ENCODE measurements at regions not wholly inside any gene's neighbourhood (a gene's known extent, or its start where the extent isn't known, plus 50 kb on each side); places are given as distances from the start of the nearest gene placed in this dataset.
"Not testable (repeated sequence)": the region's sequence is repeated elsewhere in the genome, so short reads cannot be mapped to it uniquely, and the experiment has no call there.

GRCh38 chr1:232416026-232416568, 213.8 kb downstream of the SIPA1L2 start:
- H2BK20ac ChIP-seq (ENCODE audit: low read depth, low read length, poor library complexity, severe bottlenecking), result no peak overlapping the region
- Mint-ChIP-seq H3K4me3 (no peak overlapping the region), H3K27me3 (ENCODE audit: low read depth) (no peaks in the 10 kb centered on the region; the same call in 1 of the 2 replicates), H3K27ac (no peak overlapping the region), H3K4me1 (no peaks in the 10 kb centered on the region), H3K36me3 (ENCODE audit: insufficient read depth in 1 of 3, low read depth in 3 of 3) (peaks cover 0 to 10% (median 3%) of the 10 kb centered on the region in 3 experiments; a peak in 4 of 7 replicates), H3K9me3 (no peaks in the 10 kb centered on the region)
- no peak overlapping the region for H3K56ac ChIP-seq (ENCODE audit: insufficient read length, low read depth, low read length)
- no peaks in the 10 kb centered on the region for H3K23me2 ChIP-seq (ENCODE audit: insufficient read length, low read depth, low read length, poor library complexity, severe bottlenecking)
- no peak overlapping the region for H4K8ac ChIP-seq (replicated peaks; ENCODE audit: insufficient read length, low read depth, low read length)
- no peaks in the 10 kb centered on the region for H3K4me1 ChIP-seq (ENCODE audit: insufficient read depth, low read length)
- H3K4me2 ChIP-seq (ENCODE audit: insufficient read depth, insufficient read length, low read length), result no peak overlapping the region
- no peak for TF ChIP-seq CTCF (conservative IDR thresholded peaks at IDR 0.05)
- no peak overlapping the region for H3K23ac ChIP-seq (ENCODE audit: insufficient read length, low read depth, low read length)
- H4K91ac ChIP-seq (ENCODE audit: insufficient read length, low read depth, low read length), result no peak overlapping the region
- no peak overlapping the region for H2AK5ac ChIP-seq (ENCODE audit: insufficient read length, low read length)
- H2BK120ac ChIP-seq (ENCODE audit: low read depth, low read length, poor library complexity, severe bottlenecking), result no peak overlapping the region
- no peak overlapping the region for H3T11ph ChIP-seq (ENCODE audit: low read length)
- no peak overlapping the region for H4K5ac ChIP-seq (ENCODE audit: insufficient read length, low read depth, low read length)
- no peak overlapping the region for H2BK5ac ChIP-seq (ENCODE audit: insufficient read length, low read length)
- H3K14ac ChIP-seq (ENCODE audit: insufficient read depth, low read length), result no peak overlapping the region
- H3K79me1 ChIP-seq (ENCODE audit: insufficient read depth, low read depth, low read length, poor library complexity, severe bottlenecking), result no peaks in the 10 kb centered on the region
- H4K20me1 ChIP-seq (ENCODE audit: control insufficient read depth, insufficient read depth, insufficient read length), result no peaks in the 10 kb centered on the region
- H3K27me3 ChIP-seq (ENCODE audit: insufficient read depth, low read length), result no peaks in the 10 kb centered on the region
- no peak overlapping the region for H2BK12ac ChIP-seq (ENCODE audit: insufficient read length, low read depth, low read length)
- H3K9ac ChIP-seq (ENCODE audit: extremely low read depth, insufficient read length, low read length), result no peak overlapping the region
- no peak overlapping the region for H2AFZ ChIP-seq (ENCODE audit: low read length)
- no peaks in the 10 kb centered on the region for H3K79me2 ChIP-seq (ENCODE audit: insufficient read depth, low read length)
- no peak overlapping the region for H3K27ac ChIP-seq (ENCODE audit: insufficient read length, low read depth, low read length)
- DNase-seq, result no peak
- WGBS (ENCODE audit: extremely low coverage, insufficient read length, low lambda C conversion rate), result no CpG with 5 or more reads among the region's 8 CpGs
- H3K9me3 ChIP-seq (ENCODE audit: control insufficient read depth, low read depth, low read length), result no peaks in the 10 kb centered on the region
- no peak overlapping the region for H3K4ac ChIP-seq (ENCODE audit: low read depth, low read length)
- H2BK15ac ChIP-seq (ENCODE audit: low read depth, low read length), result no peak overlapping the region
- no peak overlapping the region for H3K18ac ChIP-seq (ENCODE audit: insufficient read length, low read depth, low read length)

GRCh38 chr1:232415481-232415880, 214.5 kb downstream of the SIPA1L2 start:
- not testable (repeated sequence) for H3K27ac ChIP-seq (ENCODE audit: insufficient read length, low read depth, low read length); H3K14ac ChIP-seq (ENCODE audit: insufficient read depth, low read length); H3K4me2 ChIP-seq (ENCODE audit: insufficient read depth, insufficient read length, low read length); H3K79me2 ChIP-seq (ENCODE audit: insufficient read depth, low read length); H2AFZ ChIP-seq (ENCODE audit: low read length); H4K91ac ChIP-seq (ENCODE audit: insufficient read length, low read depth, low read length); DNase-seq; H3K4me1 Mint-ChIP-seq; H3T11ph ChIP-seq (ENCODE audit: low read length); H3K9me3 Mint-ChIP-seq; H3K9ac ChIP-seq (ENCODE audit: extremely low read depth, insufficient read length, low read length); H2BK15ac ChIP-seq (ENCODE audit: low read depth, low read length); H2BK12ac ChIP-seq (ENCODE audit: insufficient read length, low read depth, low read length); H3K23ac ChIP-seq (ENCODE audit: insufficient read length, low read depth, low read length); H3K27me3 ChIP-seq (ENCODE audit: insufficient read depth, low read length); H3K18ac ChIP-seq (ENCODE audit: insufficient read length, low read depth, low read length); H3K4me3 Mint-ChIP-seq; H3K4me1 ChIP-seq (ENCODE audit: insufficient read depth, low read length); H4K8ac ChIP-seq (replicated peaks; ENCODE audit: insufficient read length, low read depth, low read length); H3K9me3 ChIP-seq (ENCODE audit: control insufficient read depth, low read depth, low read length); H3K23me2 ChIP-seq (ENCODE audit: insufficient read length, low read depth, low read length, poor library complexity, severe bottlenecking); H3K79me1 ChIP-seq (ENCODE audit: insufficient read depth, low read depth, low read length, poor library complexity, severe bottlenecking); H3K27ac Mint-ChIP-seq; H2BK5ac ChIP-seq (ENCODE audit: insufficient read length, low read length); H4K5ac ChIP-seq (ENCODE audit: insufficient read length, low read depth, low read length); H3K27me3 Mint-ChIP-seq (ENCODE audit: low read depth); H3K56ac ChIP-seq (ENCODE audit: insufficient read length, low read depth, low read length); H2BK20ac ChIP-seq (ENCODE audit: low read depth, low read length, poor library complexity, severe bottlenecking); H4K20me1 ChIP-seq (ENCODE audit: control insufficient read depth, insufficient read depth, insufficient read length); H2BK120ac ChIP-seq (ENCODE audit: low read depth, low read length, poor library complexity, severe bottlenecking); H2AK5ac ChIP-seq (ENCODE audit: insufficient read length, low read length); H3K4ac ChIP-seq (ENCODE audit: low read depth, low read length)
- WGBS (ENCODE audit: extremely low coverage, insufficient read length, low lambda C conversion rate), result no CpG with 5 or more reads among the region's 10 CpGs
- peaks cover 0 to 10% (median 3%) of the 10 kb centered on the region in 3 experiments; a peak in 4 of 7 replicates for H3K36me3 Mint-ChIP-seq (ENCODE audit: insufficient read depth in 1 of 3, low read depth in 3 of 3)
